WTC11 (cell line): ENCODE measurements at regions not wholly inside any gene's neighbourhood (a gene's known extent, or its start where the extent isn't known, plus 50 kb on each side); places are given as distances from the start of the nearest gene placed in this dataset.

Experiments
- ATAC-seq: fragments of 200-7000 bp; cut with Tn5 transposase; 2 replicates; pipeline ENCODE4 v1.10.0; 2021; ENCODE audit warnings: mild to moderate bottlenecking, moderate library complexity
- CTCF ChIA-PET: fragments of 300-600 bp; sonication (Branson Sonifier 250); formaldehyde crosslinking; loops from one replicate; lab custom pipeline; 2021; ENCODE audit warnings: antibody characterized with exemption; lab: Charles Lee
- POLR2A ChIA-PET: fragments of 350-600 bp; sonication (Branson Sonifier 250); formaldehyde crosslinking; loops from one replicate; lab custom pipeline; 2021; ENCODE audit warnings: antibody characterized with exemption; lab: Charles Lee
- DNase-seq: peaks from one replicate; pipeline ENCODE4 v3.0.0; 2021; ENCODE audit warnings: low spot score
- H3K27ac Mint-ChIP-seq: 2 replicates; pipeline ENCODE4 v1.8.0; 2021; ENCODE audit warnings: mixed read lengths
- H3K27me3 Mint-ChIP-seq: 2 replicates; pipeline ENCODE4 v1.8.0; 2021; ENCODE audit warnings: low read depth, mild to moderate bottlenecking, moderate library complexity, mixed read lengths
- H3K36me3 Mint-ChIP-seq: 2 replicates; pipeline ENCODE4 v1.8.0; 2021; ENCODE audit warnings: mixed read lengths
- H3K4me1 Mint-ChIP-seq: 2 replicates; pipeline ENCODE4 v1.8.0; 2022; ENCODE audit warnings: mixed read lengths
- H3K4me3 Mint-ChIP-seq: 2 replicates; pipeline ENCODE4 v1.8.0; 2021; ENCODE audit warnings: mild to moderate bottlenecking, moderate library complexity, mixed read lengths
- H3K9me3 Mint-ChIP-seq: 2 replicates; pipeline ENCODE4 v1.8.0; 2021; ENCODE audit warnings: mixed read lengths
- ATF1 ChIP-seq: sonication (generic); formaldehyde crosslinking; IDR thresholded peaks from 2 replicates; pipeline ENCODE4 v1.8.1; 2023; ENCODE audit warnings: mild to moderate bottlenecking, moderate library complexity, missing genetic modification reagents
- ATF2 ChIP-seq: sonication (generic); formaldehyde crosslinking; IDR thresholded peaks from 2 replicates; pipeline ENCODE4 v1.8.1; 2022; ENCODE audit warnings: low read depth, missing genetic modification reagents, borderline replicate concordance
- CREB1 ChIP-seq: sonication (generic); formaldehyde crosslinking; IDR thresholded peaks from 2 replicates; pipeline ENCODE4 v1.8.0; 2023; ENCODE audit warnings: mild to moderate bottlenecking, missing genetic modification reagents
- CREM ChIP-seq: sonication (generic); formaldehyde crosslinking; IDR thresholded peaks from 2 replicates; pipeline ENCODE4 v1.8.1; 2022; ENCODE audit warnings: mild to moderate bottlenecking, missing genetic modification reagents, moderate library complexity
- CTCF ChIP-seq: fragments of 200-600 bp; IDR thresholded peaks from 2 replicates; pipeline ENCODE4 v1.8.0; 2022; ENCODE audit warnings: antibody characterized with exemption
- E2F5 ChIP-seq: sonication (generic); formaldehyde crosslinking; IDR thresholded peaks from 2 replicates; pipeline ENCODE4 v1.8.1; 2022; ENCODE audit warnings: mild to moderate bottlenecking, moderate library complexity, missing genetic modification reagents
- GABPB1 ChIP-seq: sonication (generic); formaldehyde crosslinking; IDR thresholded peaks from 2 replicates; pipeline ENCODE4 v1.8.1; 2023; ENCODE audit warnings: mild to moderate bottlenecking, missing genetic modification reagents
- GRHL2 ChIP-seq: fragments of 250-450 bp; sonication (Bioruptor Pico); IDR thresholded peaks from 2 replicates; pipeline ENCODE4 v1.8.0; 2022; ENCODE audit warnings: mild to moderate bottlenecking, moderate library complexity; ENCODE audit not compliant: insufficient replicate concordance, severe bottlenecking
- HMGXB4 ChIP-seq: sonication (generic); formaldehyde crosslinking; IDR thresholded peaks from 2 replicates; pipeline ENCODE4 v1.8.1; 2023; ENCODE audit warnings: mild to moderate bottlenecking, moderate library complexity, missing genetic modification reagents
- MLX ChIP-seq: sonication (generic); formaldehyde crosslinking; IDR thresholded peaks from 2 replicates; pipeline ENCODE4 v1.8.1; 2023; ENCODE audit warnings: mild to moderate bottlenecking, missing genetic modification reagents, moderate library complexity
- MYBL2 ChIP-seq: sonication (generic); formaldehyde crosslinking; IDR thresholded peaks from 2 replicates; pipeline ENCODE4 v1.8.1; 2023; ENCODE audit warnings: mild to moderate bottlenecking, moderate library complexity, missing genetic modification reagents
- SMAD3 ChIP-seq: sonication (generic); formaldehyde crosslinking; IDR thresholded peaks from 2 replicates; pipeline ENCODE4 v1.8.0; 2022; ENCODE audit warnings: missing genetic modification reagents, mild to moderate bottlenecking, borderline replicate concordance
- SP1 ChIP-seq: sonication (generic); formaldehyde crosslinking; conservative IDR thresholded peaks from 2 replicates; pipeline ENCODE4 v1.8.1; 2022; ENCODE audit warnings: missing genetic modification reagents
- ZNF219 ChIP-seq: sonication (generic); formaldehyde crosslinking; IDR thresholded peaks from 2 replicates; pipeline ENCODE4 v1.8.0; 2023; ENCODE audit warnings: missing genetic modification reagents, mild to moderate bottlenecking, borderline replicate concordance
- ZNF416 ChIP-seq: fragments of 250-450 bp; sonication (Bioruptor Pico); IDR thresholded peaks from 2 replicates; pipeline ENCODE4 v1.9.0; 2021; ENCODE audit warnings: mild to moderate bottlenecking, inconsistent platforms
- ZNF425 ChIP-seq: fragments of 250-450 bp; sonication (Bioruptor Pico); conservative IDR thresholded peaks from 2 replicates; pipeline ENCODE4 v1.9.0; 2021; ENCODE audit warnings: mild to moderate bottlenecking

GRCh38 chr6:40276141-40276540, 311.0 kb downstream of the LRFN2 start:
- ATAC-seq (no peak), DNase-seq (no peak)
- H3K9me3 Mint-ChIP-seq, result peaks cover 4% of the 10 kb centered on the region
- TF ChIP-seq ZNF416 (CRISPR knock-in tag) (no peak), E2F5 (CRISPR knock-in tag) (no peak), CREB1 (CRISPR knock-in tag) (no peak), ZNF219 (CRISPR knock-in tag) (no peak), CREM (no peak), SMAD3 (no peak)
- no peaks in the 10 kb centered on the region; the same call in 1 of the 2 replicates for H3K27me3 Mint-ChIP-seq
- no peaks in the 10 kb centered on the region for H3K36me3 Mint-ChIP-seq
- ChIA-PET POLR2A (interaction anchor here (0.8 kb wide), 1 partner anchor 10 kb away, joined by 3 read pairs; no protein-coding TSS in a partner anchor), CTCF (interaction anchor here (0.9 kb wide), 1 partner anchor 11 kb away, joined by 3 read pairs; no protein-coding TSS in a partner anchor)
- no peak overlapping the region for H3K4me3 Mint-ChIP-seq
- peaks cover 16% of the 10 kb centered on the region for H3K4me1 Mint-ChIP-seq
- H3K27ac Mint-ChIP-seq, result no peak overlapping the region

GRCh38 chr6:40274058-40274457, 313.1 kb downstream of the LRFN2 start:
- Mint-ChIP-seq H3K4me3 (no peak overlapping the region), H3K27me3 (no peaks in the 10 kb centered on the region; the same call in 1 of the 2 replicates), H3K4me1 (peaks cover 18% of the 10 kb centered on the region), H3K9me3 (peaks cover 4% of the 10 kb centered on the region), H3K27ac (no peak overlapping the region), H3K36me3 (no peaks in the 10 kb centered on the region)
- ATAC-seq (no peak), DNase-seq (no peak)
- POLR2A ChIA-PET, result no interaction called here
- CTCF ChIA-PET, result interaction anchor here (0.7 to 1.4 kb wide), 2 partner anchors 9 to 18 kb away, joined by 3 read pairs; no protein-coding TSS in a partner anchor
- TF ChIP-seq SP1 (CRISPR knock-in tag) (no peak), ZNF425 (CRISPR knock-in tag) (no peak), MYBL2 (CRISPR knock-in tag) (no peak)

GRCh38 chr6:40268614-40269013, 318.6 kb downstream of the LRFN2 start:
- TF ChIP-seq ATF2 (CRISPR knock-in tag) (no peak), CTCF (no peak), HMGXB4 (CRISPR knock-in tag) (no peak), GABPB1 (no peak), MLX (CRISPR knock-in tag) (no peak), ATF1 (CRISPR knock-in tag) (no peak), GRHL2 (CRISPR knock-in tag) (no peak)
- H3K4me1 Mint-ChIP-seq, result peaks cover 12% of the 10 kb centered on the region
- H3K36me3 Mint-ChIP-seq, result no peaks in the 10 kb centered on the region
- POLR2A ChIA-PET, result no interaction called here
- H3K4me3 Mint-ChIP-seq, result no peak overlapping the region
- H3K27ac Mint-ChIP-seq, result no peak overlapping the region
- peak; percentile 26; the same call in 1 of the 2 replicates for ATAC-seq
- CTCF ChIA-PET, result no interaction called here
- H3K27me3 Mint-ChIP-seq, result no peaks in the 10 kb centered on the region; the same call in 1 of the 2 replicates
- peaks cover 11% of the 10 kb centered on the region for H3K9me3 Mint-ChIP-seq
- no peak for DNase-seq
